ENCODE measurements at regions not wholly inside any gene's neighbourhood (a gene's known extent, or its start where the extent isn't known, plus 50 kb on each side); places are given as distances from the start of the nearest gene placed in this dataset.
"Not testable (repeated sequence)": the region's sequence is repeated elsewhere in the genome, so short reads cannot be mapped to it uniquely, and the experiment has no call there.

GRCh38 chr2:105671156-105671555 lies 73.6 kb upstream of the NCK2 start:
- H3K4me3 ChIP-seq (replicated peaks; ENCODE audit: low read depth, low read length) = no peak overlapping the region
- DNase-seq (ENCODE audit: extremely low read depth, low read depth) = no peak
- TF ChIP-seq CTCF (IDR thresholded peaks at IDR 0.05; ENCODE audit: low read depth, low read length, missing control alignments) = no peak

GRCh38 chr2:105669384-105669891 lies 75.3 kb upstream of the NCK2 start:
- TF ChIP-seq CTCF (IDR thresholded peaks at IDR 0.05; ENCODE audit: low read depth, low read length, missing control alignments) = no peak
- DNase-seq (ENCODE audit: extremely low read depth, low read depth) = no peak
- no peak overlapping the region for H3K4me3 ChIP-seq (replicated peaks; ENCODE audit: low read depth, low read length)

GRCh38 chr2:105665480-105665879 lies 79.2 kb upstream of the NCK2 start:
- DNase-seq (ENCODE audit: extremely low read depth, low read depth) = no peak
- no peak for TF ChIP-seq CTCF (IDR thresholded peaks at IDR 0.05; ENCODE audit: low read depth, low read length, missing control alignments)
- H3K4me3 ChIP-seq (replicated peaks; ENCODE audit: low read depth, low read length) = no peak overlapping the region

GRCh38 chr2:105660489-105660888 lies 84.2 kb upstream of the NCK2 start:
- no peak for TF ChIP-seq CTCF (IDR thresholded peaks at IDR 0.05; ENCODE audit: low read depth, low read length, missing control alignments)
- no peak for DNase-seq (ENCODE audit: extremely low read depth, low read depth)
- H3K4me3 ChIP-seq (replicated peaks; ENCODE audit: low read depth, low read length) = no peak overlapping the region

- DNase-seq (ENCODE audit: extremely low read depth, low read depth); H3K4me3 ChIP-seq (replicated peaks; ENCODE audit: low read depth, low read length): not testable (repeated sequence)
Observed at GRCh38 chr2:105655723-105656606, 88.7 kb upstream of the NCK2 start.

- DNase-seq (ENCODE audit: extremely low read depth, low read depth) = no peak
- H3K4me3 ChIP-seq (replicated peaks; ENCODE audit: low read depth, low read length) = no peak overlapping the region
- TF ChIP-seq CTCF (IDR thresholded peaks at IDR 0.05; ENCODE audit: low read depth, low read length, missing control alignments) = no peak
Observed at GRCh38 chr2:105655244-105655643, 89.5 kb upstream of the NCK2 start.

GRCh38 chr2:105654474-105655004 lies 90.2 kb upstream of the NCK2 start:
- H3K4me3 ChIP-seq (replicated peaks; ENCODE audit: low read depth, low read length) = no peak overlapping the region
- DNase-seq (ENCODE audit: extremely low read depth, low read depth) = no peak
- TF ChIP-seq CTCF (IDR thresholded peaks at IDR 0.05; ENCODE audit: low read depth, low read length, missing control alignments) = no peak
